HL-60 (cell line): ENCODE measurements at regions not wholly inside any gene's neighbourhood (a gene's known extent, or its start where the extent isn't known, plus 50 kb on each side); places are given as distances from the start of the nearest gene placed in this dataset.

Experiments
- DNase-seq, 2 experiments: peaks; one replicate each; pipeline ENCODE4 v3.0.0-alpha.2; 2010 to 2020; ENCODE audit warnings: low read depth in 1 of 2, low spot score in 1 of 2
- H3K27ac ChIP-seq: fragments of 250-450 bp; sonication (Bioruptor Pico); replicated peaks from 2 replicates; pipeline ENCODE4 v1.5.1; 2020; ENCODE audit warnings: mild to moderate bottlenecking, moderate library complexity
- H3K27me3 ChIP-seq: fragments of 250-450 bp; sonication (Bioruptor Pico); 2 replicates; pipeline ENCODE4 v1.5.1; 2021; ENCODE audit warnings: mild to moderate bottlenecking, moderate library complexity; ENCODE audit not compliant: insufficient read depth, poor library complexity, severe bottlenecking
- H3K4me3 ChIP-seq: replicated peaks from 2 replicates; pipeline ENCODE4 v1.5.1; 2011; ENCODE audit warnings: mild to moderate bottlenecking, control low read depth, low read length; ENCODE audit not compliant: insufficient read depth
- CTCF ChIP-seq: IDR thresholded peaks from one replicate; pipeline ENCODE4 v1.5.1; 2011; ENCODE audit warnings: low read length, control low read depth, inconsistent platforms; ENCODE audit not compliant: insufficient read depth
- GABPA ChIP-seq: IDR thresholded peaks from 2 replicates; pipeline ENCODE4 v1.6.1; 2012; ENCODE audit warnings: low read depth
- POLR2AphosphoS5 ChIP-seq: IDR thresholded peaks from 2 replicates; pipeline ENCODE4 v1.6.1; 2012; ENCODE audit warnings: low read depth
- REST ChIP-seq: IDR thresholded peaks from 2 replicates; pipeline ENCODE4 v1.6.1; 2012; ENCODE audit warnings: low read depth; ENCODE audit not compliant: insufficient replicate concordance
- SPI1 ChIP-seq: IDR thresholded peaks from 2 replicates; pipeline ENCODE4 v1.6.1; 2012; ENCODE audit warnings: low read depth, mild to moderate bottlenecking, borderline replicate concordance

GRCh38 chr3:164417955-164418354 lies 660.3 kb downstream of the SI start:
- no peak for DNase-seq
- H3K27ac ChIP-seq, result no peak overlapping the region
- H3K4me3 ChIP-seq, result no peak overlapping the region
- TF ChIP-seq SPI1 (no peak), GABPA (no peak), CTCF (no peak), REST (no peak), POLR2AphosphoS5 (no peak)
- no peaks in the 10 kb centered on the region for H3K27me3 ChIP-seq

GRCh38 chr3:164416491-164417222 lies 661.6 kb downstream of the SI start:
- Histone ChIP-seq H3K4me3 (no peak overlapping the region), H3K27ac (no peak overlapping the region), H3K27me3 (no peaks in the 10 kb centered on the region)
- no peak for TF ChIP-seq GABPA
- no peak for TF ChIP-seq POLR2AphosphoS5
- DNase-seq, result no peak

DNA sequence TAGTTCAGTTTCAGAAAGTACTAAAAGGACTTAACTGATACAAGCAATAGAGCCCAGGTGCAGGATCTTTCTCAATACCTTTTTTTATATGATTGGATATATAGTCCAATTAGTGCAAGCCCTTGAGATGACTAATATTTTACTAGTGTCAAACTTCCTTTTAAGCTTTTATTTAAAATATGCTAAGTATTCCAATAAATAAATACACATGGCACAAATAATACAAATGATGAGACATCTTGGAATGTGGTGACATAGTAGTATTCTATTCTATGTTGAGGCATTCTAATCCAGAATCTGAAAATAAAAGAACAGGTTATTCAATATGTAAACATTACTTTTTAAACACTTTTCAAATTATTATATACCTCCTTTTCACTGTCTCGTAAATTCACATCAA lies 670.0 kb downstream of the SI start:
- DNase-seq, result no peak
- H3K27ac ChIP-seq, result no peak overlapping the region
- H3K27me3 ChIP-seq, result no peaks in the 10 kb centered on the region
- TF ChIP-seq CTCF (no peak), POLR2AphosphoS5 (no peak), GABPA (no peak), SPI1 (no peak), REST (no peak)
- no peak overlapping the region for H3K4me3 ChIP-seq

GRCh38 chr3:164407111-164407510 lies 671.2 kb downstream of the SI start:
- Histone ChIP-seq H3K27ac (no peak overlapping the region), H3K27me3 (no peaks in the 10 kb centered on the region), H3K4me3 (no peak overlapping the region)
- no peak for DNase-seq
- TF ChIP-seq POLR2AphosphoS5 (no peak), GABPA (no peak), SPI1 (no peak)

GRCh38 chr3:164406281-164406680 lies 672.0 kb downstream of the SI start:
- Histone ChIP-seq H3K27me3 (no peaks in the 10 kb centered on the region), H3K4me3 (no peak overlapping the region), H3K27ac (no peak overlapping the region)
- TF ChIP-seq GABPA (no peak), POLR2AphosphoS5 (no peak), SPI1 (no peak), CTCF (no peak), REST (no peak)
- no peak for DNase-seq
